Activated CD8-positive, alpha-beta memory T cell treated with anti-CD3 and anti-CD28 coated beads, Interleukin-2, amount 50 U/mL, for 48 hours (primary cell): ENCODE measurements at regions not wholly inside any gene's neighbourhood (a gene's known extent, or its start where the extent isn't known, plus 50 kb on each side); places are given as distances from the start of the nearest gene placed in this dataset.

ENCODE experiments used
- DNase-seq: peaks from one replicate; pipeline ENCODE4 v3.0.0-alpha.2; 2020

GRCh38 chr22:48892578-48893287 is 934.9 kb downstream of the BRD1 start:
- peak; percentile 12 for DNase-seq

GRCh38 chr22:48891688-48892577 is 935.7 kb downstream of the BRD1 start:
- peak; percentile 17 for DNase-seq

- DNase-seq, result peak; percentile 20
Observed at GRCh38 chr22:48890693-48891554, 936.7 kb downstream of the BRD1 start.

GRCh38 chr22:48889887-48890692 is 937.6 kb downstream of the BRD1 start:
- peak; percentile 22 for DNase-seq

GRCh38 chr22:48889209-48889830 is 938.4 kb downstream of the BRD1 start:
- no peak for DNase-seq

GRCh38 chr22:48888466-48889208 is 939.0 kb downstream of the BRD1 start:
- DNase-seq, result no peak

- no peak for DNase-seq
Observed at GRCh38 chr22:48887394-48888332, 940.0 kb downstream of the BRD1 start.

GRCh38 chr22:48886604-48887393 is 940.9 kb downstream of the BRD1 start:
- DNase-seq, result no peak

- DNase-seq, result no peak
Observed at GRCh38 chr22:48885919-48886305, 941.8 kb downstream of the BRD1 start.

GRCh38 chr22:48885271-48885918 is 942.3 kb downstream of the BRD1 start:
- DNase-seq, result no peak

GRCh38 chr22:48884786-48885185 is 942.9 kb downstream of the BRD1 start:
- DNase-seq, result no peak

- DNase-seq, result no peak
Observed at GRCh38 chr22:48884324-48884723, 943.3 kb downstream of the BRD1 start.

- no peak for DNase-seq
Observed at GRCh38 chr22:48883211-48883960, 944.3 kb downstream of the BRD1 start.

GRCh38 chr22:48882636-48883200 is 945.0 kb downstream of the BRD1 start:
- no peak for DNase-seq

- no peak for DNase-seq
Observed at GRCh38 chr22:48881326-48881980, 946.2 kb downstream of the BRD1 start.

- no peak for DNase-seq
Observed at GRCh38 chr22:48880749-48881148, 946.9 kb downstream of the BRD1 start.

- no peak for DNase-seq
Observed at GRCh38 chr22:48876951-48877350, 950.7 kb downstream of the BRD1 start.
